Vagina (tissue), 2 donors: ENCODE measurements at regions not wholly inside any gene's neighbourhood (a gene's known extent, or its start where the extent isn't known, plus 50 kb on each side); places are given as distances from the start of the nearest gene placed in this dataset.

ENCODE experiments used
- CTCF ChIP-seq, 3 experiments: fragments of 450-650 bp in 2 of 3; fragments of 200-600 bp in 1 of 3; sonication (generic) in 1 of 3; IDR thresholded peaks; one replicate each; pipeline ENCODE4 v1.5.1; 2017 to 2019; ENCODE audit warnings: antibody characterized with exemption in 3 of 3, mild to moderate bottlenecking in 2 of 3, moderate library complexity in 2 of 3
- POLR2A ChIP-seq, 2 donors: fragments of 450-650 bp; IDR thresholded peaks; one replicate each; pipeline ENCODE4 v1.6.1; 2017; ENCODE audit warnings: antibody characterized with exemption in 2 of 2, mild to moderate bottlenecking in 2 of 2, moderate library complexity in 2 of 2
- POLR2AphosphoS5 ChIP-seq, 2 donors: sonication (generic); formaldehyde crosslinking; IDR thresholded peaks; one replicate each; pipeline ENCODE4 v1.9.0; 2017; ENCODE audit warnings: antibody characterized with exemption in 2 of 2, mild to moderate bottlenecking in 2 of 2, low read depth in 1 of 2; ENCODE audit not compliant: insufficient read depth in 1 of 2

- TF ChIP-seq POLR2AphosphoS5 (IDR thresholded peaks at IDR 0.05; ENCODE audit: insufficient read depth in 1 of 2, low read depth in 1 of 2), result no peak
- TF ChIP-seq CTCF (IDR thresholded peaks at IDR 0.05), result no peak
- TF ChIP-seq POLR2A (IDR thresholded peaks at IDR 0.05), result no peak
Observed at GRCh38 chr5:12023614-12024241, 119.5 kb upstream of the CTNND2 start.
